Liver (tissue), 8 donors: ENCODE measurements at regions not wholly inside any gene's neighbourhood (a gene's known extent, or its start where the extent isn't known, plus 50 kb on each side); places are given as distances from the start of the nearest gene placed in this dataset.

Experiments
- DNase-seq: peaks from one replicate; pipeline ENCODE4 v3.0.0-alpha.2; 2017; ENCODE audit warnings: low spot score
- H3K27ac ChIP-seq, 2 donors: one replicate each; pipeline ENCODE4 v1.7.0; 2013; ENCODE audit warnings: inconsistent platforms in 2 of 2, low read length in 2 of 2, control low read depth in 1 of 2, low read depth in 1 of 2, mild to moderate bottlenecking in 1 of 2
- H3K27me3 ChIP-seq, 4 donors: one replicate each; pipeline versions ENCODE4 v1.6.1 to v1.7.0; 2013; ENCODE audit warnings: low read length in 3 of 4, inconsistent platforms in 1 of 4, mild to moderate bottlenecking in 1 of 4, moderate library complexity in 1 of 4; ENCODE audit not compliant: control insufficient read depth in 4 of 4, insufficient read depth in 4 of 4
- H3K36me3 ChIP-seq, 4 donors: one replicate each; pipeline versions ENCODE4 v1.6.1 to v1.7.0; 2013; ENCODE audit warnings: low read length in 3 of 4, mild to moderate bottlenecking in 3 of 4, low read depth in 1 of 4, moderate library complexity in 1 of 4; ENCODE audit not compliant: control insufficient read depth in 4 of 4, insufficient read depth in 3 of 4
- H3K4me1 ChIP-seq, 4 donors: one replicate each; pipeline versions ENCODE4 v1.6.1 to v1.7.0; 2013; ENCODE audit warnings: low read length in 3 of 4, mild to moderate bottlenecking in 3 of 4, moderate library complexity in 1 of 4; ENCODE audit not compliant: control insufficient read depth in 4 of 4, insufficient read depth in 4 of 4
- H3K4me3 ChIP-seq, 3 donors: one replicate each; pipeline versions ENCODE4 v1.6.1 to v1.7.0; 2013; ENCODE audit warnings: low read length in 3 of 3, control low read depth in 1 of 3, low read depth in 1 of 3, mild to moderate bottlenecking in 1 of 3
- H3K9ac ChIP-seq, 2 donors: one replicate each; pipeline ENCODE4 v1.7.0; 2013; ENCODE audit warnings: low read length in 2 of 2, mild to moderate bottlenecking in 2 of 2, moderate library complexity in 2 of 2, control low read depth in 1 of 2, low read depth in 1 of 2
- H3K9me3 ChIP-seq, 4 donors: one replicate each; pipeline versions ENCODE4 v1.6.1 to v1.7.0; 2013; ENCODE audit warnings: low read length in 3 of 4; ENCODE audit not compliant: control insufficient read depth in 4 of 4
- FOXA1 ChIP-seq: IDR thresholded peaks from 2 replicates; pipeline ENCODE4 v1.6.1; 2016; ENCODE audit warnings: antibody characterized with exemption
- GABPA ChIP-seq, 2 donors: IDR thresholded peaks in 1 of 2; conservative IDR thresholded peaks in 1 of 2; 2 replicates each; pipeline ENCODE4 v1.6.1; 2016; ENCODE audit warnings: antibody characterized with exemption in 2 of 2, mild to moderate bottlenecking in 1 of 2, moderate library complexity in 1 of 2
- HNF4A ChIP-seq, 2 donors: conservative IDR thresholded peaks; 2 replicates each; pipeline ENCODE4 v1.6.1; 2016; ENCODE audit warnings: antibody characterized with exemption in 2 of 2, mild to moderate bottlenecking in 2 of 2
- HNF4G ChIP-seq: IDR thresholded peaks from 2 replicates; pipeline ENCODE4 v1.6.1; 2016; ENCODE audit warnings: antibody characterized with exemption
- JUND ChIP-seq, 2 donors: IDR thresholded peaks; 2 replicates each; pipeline ENCODE4 v1.6.1; 2016; ENCODE audit warnings: antibody characterized with exemption in 2 of 2
- NR2F2 ChIP-seq: IDR thresholded peaks from 2 replicates; pipeline ENCODE4 v1.6.1; 2016; ENCODE audit warnings: antibody characterized with exemption
- RAD21 ChIP-seq, 2 donors: IDR thresholded peaks; 2 replicates each; pipeline ENCODE4 v1.6.1; 2016; ENCODE audit warnings: antibody characterized with exemption in 2 of 2, mild to moderate bottlenecking in 2 of 2
- TAF1 ChIP-seq: conservative IDR thresholded peaks from 2 replicates; pipeline ENCODE4 v1.6.1; 2016; ENCODE audit warnings: antibody characterized with exemption, mild to moderate bottlenecking
- YY1 ChIP-seq: IDR thresholded peaks from 2 replicates; pipeline ENCODE4 v1.6.1; 2016; ENCODE audit warnings: antibody characterized with exemption, mild to moderate bottlenecking
- WGBS: extraction: QIAGEN DNeasy Blood & Tissue Kit; methylation state at CpG from one replicate; pipeline ENCODE4 v1.1.7; 2013; 5-methylcytosine and 5-hydroxymethylcytosine counted together
- TF ChIP-seq, protein P1 (sequence below): IDR thresholded peaks from 2 replicates; pipeline ENCODE4 v1.6.1; 2016; ENCODE audit warnings: antibody characterized with exemption, mild to moderate bottlenecking
- TF ChIP-seq, protein P2 (sequence below): IDR thresholded peaks from 2 replicates; pipeline ENCODE4 v1.6.1; 2016; ENCODE audit warnings: antibody characterized with exemption
- TF ChIP-seq, protein P3 (sequence below): IDR thresholded peaks from 2 replicates; pipeline ENCODE4 v1.6.1; 2016; ENCODE audit warnings: antibody characterized with exemption
- TF ChIP-seq, protein P4 (sequence below): fragments of 150-350 bp; IDR thresholded peaks from 2 replicates; pipeline ENCODE4 v1.5.1; 2017; ENCODE audit warnings: improper control_type of control experiment, low read depth, low read length; ENCODE audit not compliant: missing input control
- TF ChIP-seq, protein P5 (sequence below): IDR thresholded peaks from 2 replicates; pipeline ENCODE4 v1.6.1; 2016; ENCODE audit warnings: antibody characterized with exemption
- donor health status: healthy.
- donor health status: healthy.
- donor health status: healthy.
- donor health status: healthy.
- donor health status: healthy.

DNA sequence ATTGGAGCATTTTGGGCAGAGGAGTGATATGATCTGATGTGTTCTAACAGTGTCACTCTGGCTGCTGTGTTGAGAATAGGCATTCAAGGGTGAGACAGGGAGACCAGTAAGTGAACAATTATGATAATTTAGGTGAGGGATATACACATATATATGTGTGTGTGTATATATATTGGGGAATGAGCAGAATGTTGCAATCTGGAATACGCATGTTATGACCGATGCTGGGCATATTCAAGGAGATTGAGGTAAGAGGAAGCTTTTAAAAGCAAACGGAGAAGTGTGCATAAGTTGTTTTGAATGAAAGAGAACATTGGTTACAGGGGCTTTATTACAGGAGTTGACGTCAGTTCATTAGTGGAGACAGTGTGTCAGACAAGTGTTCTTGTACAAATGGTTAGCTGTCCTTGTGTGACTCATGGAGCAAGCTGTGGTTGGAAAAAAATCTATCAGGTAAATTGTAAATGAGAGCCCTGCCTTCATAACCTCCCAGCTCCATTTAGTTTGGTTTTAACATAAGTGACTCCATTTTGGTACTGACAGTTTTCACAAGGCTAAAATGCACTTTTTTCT, 442.5 kb upstream of the LCORL start:
- Histone ChIP-seq H3K27me3 (no peaks in the 10 kb centered on the region), H3K4me3 (no peak overlapping the region), H3K9ac (no peak overlapping the region), H3K27ac (no peak overlapping the region), H3K36me3 (no peaks in the 10 kb centered on the region), H3K4me1 (no peaks in the 10 kb centered on the region), H3K9me3 (no peaks in the 10 kb centered on the region)
- no peak for DNase-seq
- TF ChIP-seq GABPA (IDR thresholded peaks at IDR 0.05 in 1 of 2, conservative IDR thresholded peaks at IDR 0.05 in 1 of 2) = no peak
- TF ChIP-seq, protein P1, sequence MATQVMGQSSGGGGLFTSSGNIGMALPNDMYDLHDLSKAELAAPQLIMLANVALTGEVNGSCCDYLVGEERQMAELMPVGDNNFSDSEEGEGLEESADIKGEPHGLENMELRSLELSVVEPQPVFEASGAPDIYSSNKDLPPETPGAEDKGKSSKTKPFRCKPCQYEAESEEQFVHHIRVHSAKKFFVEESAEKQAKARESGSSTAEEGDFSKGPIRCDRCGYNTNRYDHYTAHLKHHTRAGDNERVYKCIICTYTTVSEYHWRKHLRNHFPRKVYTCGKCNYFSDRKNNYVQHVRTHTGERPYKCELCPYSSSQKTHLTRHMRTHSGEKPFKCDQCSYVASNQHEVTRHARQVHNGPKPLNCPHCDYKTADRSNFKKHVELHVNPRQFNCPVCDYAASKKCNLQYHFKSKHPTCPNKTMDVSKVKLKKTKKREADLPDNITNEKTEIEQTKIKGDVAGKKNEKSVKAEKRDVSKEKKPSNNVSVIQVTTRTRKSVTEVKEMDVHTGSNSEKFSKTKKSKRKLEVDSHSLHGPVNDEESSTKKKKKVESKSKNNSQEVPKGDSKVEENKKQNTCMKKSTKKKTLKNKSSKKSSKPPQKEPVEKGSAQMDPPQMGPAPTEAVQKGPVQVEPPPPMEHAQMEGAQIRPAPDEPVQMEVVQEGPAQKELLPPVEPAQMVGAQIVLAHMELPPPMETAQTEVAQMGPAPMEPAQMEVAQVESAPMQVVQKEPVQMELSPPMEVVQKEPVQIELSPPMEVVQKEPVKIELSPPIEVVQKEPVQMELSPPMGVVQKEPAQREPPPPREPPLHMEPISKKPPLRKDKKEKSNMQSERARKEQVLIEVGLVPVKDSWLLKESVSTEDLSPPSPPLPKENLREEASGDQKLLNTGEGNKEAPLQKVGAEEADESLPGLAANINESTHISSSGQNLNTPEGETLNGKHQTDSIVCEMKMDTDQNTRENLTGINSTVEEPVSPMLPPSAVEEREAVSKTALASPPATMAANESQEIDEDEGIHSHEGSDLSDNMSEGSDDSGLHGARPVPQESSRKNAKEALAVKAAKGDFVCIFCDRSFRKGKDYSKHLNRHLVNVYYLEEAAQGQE = no peak
- no peak for TF ChIP-seq FOXA1
- TF ChIP-seq, protein P2, sequence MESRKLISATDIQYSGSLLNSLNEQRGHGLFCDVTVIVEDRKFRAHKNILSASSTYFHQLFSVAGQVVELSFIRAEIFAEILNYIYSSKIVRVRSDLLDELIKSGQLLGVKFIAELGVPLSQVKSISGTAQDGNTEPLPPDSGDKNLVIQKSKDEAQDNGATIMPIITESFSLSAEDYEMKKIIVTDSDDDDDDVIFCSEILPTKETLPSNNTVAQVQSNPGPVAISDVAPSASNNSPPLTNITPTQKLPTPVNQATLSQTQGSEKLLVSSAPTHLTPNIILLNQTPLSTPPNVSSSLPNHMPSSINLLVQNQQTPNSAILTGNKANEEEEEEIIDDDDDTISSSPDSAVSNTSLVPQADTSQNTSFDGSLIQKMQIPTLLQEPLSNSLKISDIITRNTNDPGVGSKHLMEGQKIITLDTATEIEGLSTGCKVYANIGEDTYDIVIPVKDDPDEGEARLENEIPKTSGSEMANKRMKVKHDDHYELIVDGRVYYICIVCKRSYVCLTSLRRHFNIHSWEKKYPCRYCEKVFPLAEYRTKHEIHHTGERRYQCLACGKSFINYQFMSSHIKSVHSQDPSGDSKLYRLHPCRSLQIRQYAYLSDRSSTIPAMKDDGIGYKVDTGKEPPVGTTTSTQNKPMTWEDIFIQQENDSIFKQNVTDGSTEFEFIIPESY = no peak
- TF ChIP-seq, protein P3, sequence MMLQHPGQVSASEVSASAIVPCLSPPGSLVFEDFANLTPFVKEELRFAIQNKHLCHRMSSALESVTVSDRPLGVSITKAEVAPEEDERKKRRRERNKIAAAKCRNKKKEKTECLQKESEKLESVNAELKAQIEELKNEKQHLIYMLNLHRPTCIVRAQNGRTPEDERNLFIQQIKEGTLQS = no peak
- TF ChIP-seq, protein P4, sequence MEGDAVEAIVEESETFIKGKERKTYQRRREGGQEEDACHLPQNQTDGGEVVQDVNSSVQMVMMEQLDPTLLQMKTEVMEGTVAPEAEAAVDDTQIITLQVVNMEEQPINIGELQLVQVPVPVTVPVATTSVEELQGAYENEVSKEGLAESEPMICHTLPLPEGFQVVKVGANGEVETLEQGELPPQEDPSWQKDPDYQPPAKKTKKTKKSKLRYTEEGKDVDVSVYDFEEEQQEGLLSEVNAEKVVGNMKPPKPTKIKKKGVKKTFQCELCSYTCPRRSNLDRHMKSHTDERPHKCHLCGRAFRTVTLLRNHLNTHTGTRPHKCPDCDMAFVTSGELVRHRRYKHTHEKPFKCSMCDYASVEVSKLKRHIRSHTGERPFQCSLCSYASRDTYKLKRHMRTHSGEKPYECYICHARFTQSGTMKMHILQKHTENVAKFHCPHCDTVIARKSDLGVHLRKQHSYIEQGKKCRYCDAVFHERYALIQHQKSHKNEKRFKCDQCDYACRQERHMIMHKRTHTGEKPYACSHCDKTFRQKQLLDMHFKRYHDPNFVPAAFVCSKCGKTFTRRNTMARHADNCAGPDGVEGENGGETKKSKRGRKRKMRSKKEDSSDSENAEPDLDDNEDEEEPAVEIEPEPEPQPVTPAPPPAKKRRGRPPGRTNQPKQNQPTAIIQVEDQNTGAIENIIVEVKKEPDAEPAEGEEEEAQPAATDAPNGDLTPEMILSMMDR = no peak
- no peak for TF ChIP-seq NR2F2
- TF ChIP-seq, protein P5, sequence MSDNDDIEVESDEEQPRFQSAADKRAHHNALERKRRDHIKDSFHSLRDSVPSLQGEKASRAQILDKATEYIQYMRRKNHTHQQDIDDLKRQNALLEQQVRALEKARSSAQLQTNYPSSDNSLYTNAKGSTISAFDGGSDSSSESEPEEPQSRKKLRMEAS = no peak
- TF ChIP-seq HNF4A (conservative IDR thresholded peaks at IDR 0.05) = no peak
- TF ChIP-seq HNF4G = no peak
- TF ChIP-seq JUND (IDR thresholded peaks at IDR 0.05) = no peak
- no peak for TF ChIP-seq TAF1
- WGBS = 57% methylated on average over 4 of the region's 4 CpGs

DNA sequence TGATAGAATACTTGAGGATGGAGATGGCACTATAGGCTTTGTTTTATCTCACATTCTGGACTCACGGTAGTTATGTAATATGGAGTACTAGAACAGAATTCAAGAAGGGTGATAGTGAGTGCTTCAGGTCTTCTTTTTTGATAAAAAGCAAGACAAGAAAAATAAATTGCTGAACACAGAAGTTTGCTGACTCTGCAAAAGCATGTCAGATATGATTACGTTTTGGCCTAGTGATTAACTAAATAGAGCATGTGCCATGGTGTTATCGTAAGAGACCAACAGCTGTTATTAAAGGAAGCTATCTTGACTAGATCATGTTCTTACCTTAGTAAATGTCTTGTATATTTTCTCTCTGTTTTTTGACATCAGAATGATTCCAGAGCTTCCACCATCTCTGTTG, 436.9 kb upstream of the LCORL start:
- Histone ChIP-seq H3K36me3 (no peaks in the 10 kb centered on the region), H3K27ac (no peak overlapping the region), H3K4me1 (no peaks in the 10 kb centered on the region), H3K27me3 (no peaks in the 10 kb centered on the region), H3K9me3 (no peaks in the 10 kb centered on the region), H3K4me3 (no peak overlapping the region), H3K9ac (no peak overlapping the region)
- 78% methylated on average over 3 of the region's 3 CpGs for WGBS
- TF ChIP-seq, protein P1 = no peak
- TF ChIP-seq YY1 (no peak), HNF4A (conservative IDR thresholded peaks at IDR 0.05) (no peak), TAF1 (no peak), RAD21 (IDR thresholded peaks at IDR 0.05) (no peak)
- TF ChIP-seq, protein P4 = no peak
- no peak for DNase-seq
